ENCODE measurements at regions not wholly inside any gene's neighbourhood (a gene's known extent, or its start where the extent isn't known, plus 50 kb on each side); places are given as distances from the start of the nearest gene placed in this dataset.

DNA sequence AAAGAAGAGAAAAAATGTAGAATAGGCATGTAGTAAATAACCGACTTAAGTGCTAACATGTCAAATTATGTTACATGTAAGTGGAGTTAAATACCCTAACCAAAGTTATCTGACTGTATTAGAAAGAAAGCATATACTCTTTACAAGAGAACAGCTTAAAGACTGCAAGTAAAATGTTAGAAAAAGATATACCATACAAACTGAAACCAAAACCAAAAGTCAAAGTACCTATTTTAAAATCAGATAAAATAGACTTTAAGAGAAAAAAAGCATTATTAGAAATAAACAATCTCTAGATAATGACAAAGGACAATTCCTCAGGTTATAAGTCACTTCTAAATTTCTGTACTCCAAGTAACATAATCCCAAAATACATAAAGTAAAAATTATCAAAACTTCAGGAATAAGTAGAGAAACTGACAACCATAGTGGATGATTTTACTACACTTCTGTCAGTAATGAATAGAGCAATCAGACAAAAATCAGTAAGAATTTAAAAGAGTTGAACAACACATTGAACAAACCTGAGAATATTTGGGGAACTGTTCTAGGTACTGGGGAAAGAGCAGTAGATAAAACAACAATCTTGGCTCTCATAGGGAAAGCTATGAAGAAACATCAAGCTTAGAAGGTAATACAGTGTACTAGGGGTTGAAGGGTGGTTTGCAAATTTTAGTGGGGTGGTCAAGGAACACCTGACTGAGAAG is 127.3 kb downstream of the TBX19 start:
- TF ChIP-seq FOXM1 (IDR thresholded peaks at IDR 0.05; ENCODE audit: borderline replicate concordance, low read depth), result no peak
- TF ChIP-seq MAX (IDR thresholded peaks at IDR 0.05), result no peak
- no peak for TF ChIP-seq TAF1 (IDR thresholded peaks at IDR 0.05; ENCODE audit: low read depth)
- TF ChIP-seq, protein P1, sequence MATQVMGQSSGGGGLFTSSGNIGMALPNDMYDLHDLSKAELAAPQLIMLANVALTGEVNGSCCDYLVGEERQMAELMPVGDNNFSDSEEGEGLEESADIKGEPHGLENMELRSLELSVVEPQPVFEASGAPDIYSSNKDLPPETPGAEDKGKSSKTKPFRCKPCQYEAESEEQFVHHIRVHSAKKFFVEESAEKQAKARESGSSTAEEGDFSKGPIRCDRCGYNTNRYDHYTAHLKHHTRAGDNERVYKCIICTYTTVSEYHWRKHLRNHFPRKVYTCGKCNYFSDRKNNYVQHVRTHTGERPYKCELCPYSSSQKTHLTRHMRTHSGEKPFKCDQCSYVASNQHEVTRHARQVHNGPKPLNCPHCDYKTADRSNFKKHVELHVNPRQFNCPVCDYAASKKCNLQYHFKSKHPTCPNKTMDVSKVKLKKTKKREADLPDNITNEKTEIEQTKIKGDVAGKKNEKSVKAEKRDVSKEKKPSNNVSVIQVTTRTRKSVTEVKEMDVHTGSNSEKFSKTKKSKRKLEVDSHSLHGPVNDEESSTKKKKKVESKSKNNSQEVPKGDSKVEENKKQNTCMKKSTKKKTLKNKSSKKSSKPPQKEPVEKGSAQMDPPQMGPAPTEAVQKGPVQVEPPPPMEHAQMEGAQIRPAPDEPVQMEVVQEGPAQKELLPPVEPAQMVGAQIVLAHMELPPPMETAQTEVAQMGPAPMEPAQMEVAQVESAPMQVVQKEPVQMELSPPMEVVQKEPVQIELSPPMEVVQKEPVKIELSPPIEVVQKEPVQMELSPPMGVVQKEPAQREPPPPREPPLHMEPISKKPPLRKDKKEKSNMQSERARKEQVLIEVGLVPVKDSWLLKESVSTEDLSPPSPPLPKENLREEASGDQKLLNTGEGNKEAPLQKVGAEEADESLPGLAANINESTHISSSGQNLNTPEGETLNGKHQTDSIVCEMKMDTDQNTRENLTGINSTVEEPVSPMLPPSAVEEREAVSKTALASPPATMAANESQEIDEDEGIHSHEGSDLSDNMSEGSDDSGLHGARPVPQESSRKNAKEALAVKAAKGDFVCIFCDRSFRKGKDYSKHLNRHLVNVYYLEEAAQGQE (IDR thresholded peaks at IDR 0.05; ENCODE audit: low read depth), result peak; percentile 56; the same call in 1 of the 2 replicates
- TF ChIP-seq EP300 (IDR thresholded peaks at IDR 0.05; ENCODE audit: borderline replicate concordance), result no peak
- TF ChIP-seq USF1 (IDR thresholded peaks at IDR 0.05), result no peak
- no peak for TF ChIP-seq RAD21 (IDR thresholded peaks at IDR 0.05; ENCODE audit: low read depth)
- no peak for TF ChIP-seq TCF12 (IDR thresholded peaks at IDR 0.05; ENCODE audit: low read depth)
- no peak for TF ChIP-seq EGR1 (IDR thresholded peaks at IDR 0.05)

GRCh38 chr1:168405906-168406549 is 125.4 kb downstream of the TBX19 start:
- TF ChIP-seq EGR1 (IDR thresholded peaks at IDR 0.05), result no peak
- TF ChIP-seq FOXM1 (IDR thresholded peaks at IDR 0.05; ENCODE audit: borderline replicate concordance, low read depth), result no peak
- TF ChIP-seq ZBTB7A (IDR thresholded peaks at IDR 0.05; ENCODE audit: low read depth), result no peak
- no peak for TF ChIP-seq MAX (IDR thresholded peaks at IDR 0.05)
- TF ChIP-seq RAD21 (IDR thresholded peaks at IDR 0.05; ENCODE audit: low read depth), result no peak
- TF ChIP-seq CREB1 (IDR thresholded peaks at IDR 0.05; ENCODE audit: low read depth), result no peak
- TF ChIP-seq USF1 (IDR thresholded peaks at IDR 0.05), result no peak
- TF ChIP-seq CEBPB (IDR thresholded peaks at IDR 0.05), result no peak
- no peak for TF ChIP-seq TEAD4 (IDR thresholded peaks at IDR 0.05)

DNA sequence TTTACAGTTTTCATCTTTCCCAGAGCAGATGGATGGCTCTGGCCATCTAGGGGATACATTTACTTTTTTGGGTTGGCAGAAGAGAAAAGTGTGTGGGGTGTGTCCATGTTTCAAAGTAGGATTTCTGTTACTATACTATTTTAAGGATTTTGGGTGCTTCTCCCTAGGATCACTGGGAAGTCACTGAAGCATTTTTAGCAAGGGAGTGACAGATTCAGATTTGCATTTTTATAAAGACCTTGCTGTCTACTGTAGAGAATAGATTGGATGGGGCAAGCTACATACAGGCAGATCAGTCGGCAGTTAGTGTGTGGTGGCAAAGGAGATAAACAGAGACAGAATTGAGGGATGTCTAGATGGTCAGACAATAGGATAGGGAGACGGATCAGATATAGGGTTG is 122.5 kb downstream of the TBX19 start:
- no peak for TF ChIP-seq USF1 (IDR thresholded peaks at IDR 0.05)
- TF ChIP-seq, protein P1 (IDR thresholded peaks at IDR 0.05; ENCODE audit: low read depth), result no peak
- no peak for TF ChIP-seq CREB1 (IDR thresholded peaks at IDR 0.05; ENCODE audit: low read depth)
- TF ChIP-seq RAD21 (IDR thresholded peaks at IDR 0.05; ENCODE audit: low read depth), result no peak
- no peak for TF ChIP-seq TCF12 (IDR thresholded peaks at IDR 0.05; ENCODE audit: low read depth)
- TF ChIP-seq EGR1 (IDR thresholded peaks at IDR 0.05), result no peak
- TF ChIP-seq TEAD4 (IDR thresholded peaks at IDR 0.05), result no peak
- TF ChIP-seq TAF1 (IDR thresholded peaks at IDR 0.05; ENCODE audit: low read depth), result no peak

DNA sequence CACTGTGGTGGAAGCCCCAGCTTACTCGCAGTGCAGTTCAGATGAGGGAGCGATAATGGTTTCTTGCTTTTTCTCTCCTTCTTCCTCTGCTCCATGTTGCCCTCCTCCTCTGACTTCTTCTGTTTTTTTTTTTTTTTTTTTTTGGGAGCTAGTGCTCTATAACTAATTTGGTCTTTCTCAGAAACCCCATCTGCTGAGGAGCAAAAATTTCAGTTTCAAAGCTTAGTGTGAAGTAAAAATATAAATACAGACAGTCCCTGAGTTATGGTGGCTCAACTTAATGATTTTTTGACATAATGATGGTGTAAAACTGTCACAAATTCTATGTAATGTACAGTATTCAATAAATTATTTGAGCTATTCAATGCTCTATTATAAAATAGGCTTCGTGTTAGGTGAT is 120.7 kb downstream of the TBX19 start:
- TF ChIP-seq EP300 (IDR thresholded peaks at IDR 0.05; ENCODE audit: borderline replicate concordance), result no peak
- TF ChIP-seq TAF1 (IDR thresholded peaks at IDR 0.05; ENCODE audit: low read depth), result no peak
- TF ChIP-seq CEBPB (IDR thresholded peaks at IDR 0.05), result no peak
- TF ChIP-seq TEAD4 (IDR thresholded peaks at IDR 0.05), result no peak
- TF ChIP-seq RAD21 (IDR thresholded peaks at IDR 0.05; ENCODE audit: low read depth), result no peak
- TF ChIP-seq, protein P1 (IDR thresholded peaks at IDR 0.05; ENCODE audit: low read depth), result no peak
- TF ChIP-seq TCF12 (IDR thresholded peaks at IDR 0.05; ENCODE audit: low read depth), result no peak
- TF ChIP-seq FOXM1 (IDR thresholded peaks at IDR 0.05; ENCODE audit: borderline replicate concordance, low read depth), result no peak
- TF ChIP-seq CREB1 (IDR thresholded peaks at IDR 0.05; ENCODE audit: low read depth), result no peak
